Endothelial cell of umbilical vein (primary cell): ENCODE measurements at regions not wholly inside any gene's neighbourhood (a gene's known extent, or its start where the extent isn't known, plus 50 kb on each side); places are given as distances from the start of the nearest gene placed in this dataset.

Source experiments
- BruUV-seq: library from RNA; stranded (reverse); fragments of 400-500 nt; replicated peaks from 2 replicates; lab custom pipeline; 2021; lab: Mats Ljungman, UMichigan
- CTCF ChIA-PET: fragments of 300-600, 350-600 bp; sonication (Branson Sonifier 250); formaldehyde crosslinking; loops from one replicate; lab custom pipeline; 2021; ENCODE audit warnings: antibody characterized with exemption, inconsistent platforms; lab: Charles Lee
- POLR2A ChIA-PET: fragments of 300-600, 350-600 bp; sonication (Branson Sonifier 250); formaldehyde crosslinking; loops from one replicate; lab custom pipeline; 2021; ENCODE audit warnings: antibody characterized with exemption, inconsistent platforms; lab: Charles Lee
- DNase-seq: peaks from one replicate; pipeline ENCODE4 v3.0.0-alpha.2; 2011; ENCODE audit warnings: low read depth, low spot score
- FAIRE-seq: peaks from 2 replicates; lab custom pipeline; 2011; peaks lifted over from hg19 to GRCh38; lab: Jason Lieb, UNC
- H2AFZ ChIP-seq: 2 replicates; pipeline ENCODE4 v1.6.0; 2012; ENCODE audit warnings: low read depth, low read length, control low read depth, inconsistent platforms
- H3K27ac ChIP-seq: 2 replicates; pipeline ENCODE4 v1.5.1; 2011; ENCODE audit warnings: low read depth, mild to moderate bottlenecking, control low read depth, low read length, moderate library complexity; ENCODE audit not compliant: insufficient read depth
- H3K27me3 ChIP-seq, 2 experiments: 2 replicates each; pipeline versions ENCODE4 v1.6.0 to v1.6.1; 2011; ENCODE audit warnings: low read length in 2 of 2, mixed read lengths in 1 of 2; ENCODE audit not compliant: control insufficient read depth in 2 of 2, insufficient read depth in 2 of 2
- H3K36me3 ChIP-seq, 2 experiments: 2 replicates in 1 of 2; 3 replicates in 1 of 2; pipeline ENCODE4 v1.5.1; 2011; ENCODE audit warnings: low read length in 2 of 2, mild to moderate bottlenecking in 1 of 2, moderate library complexity in 1 of 2; ENCODE audit not compliant: control insufficient read depth in 2 of 2, insufficient read depth in 2 of 2; ENCODE audit errors: extremely low read depth in 1 of 2
- H3K4me1 ChIP-seq: 3 replicates; pipeline ENCODE4 v1.5.1; 2011; ENCODE audit warnings: mild to moderate bottlenecking, low read length; ENCODE audit not compliant: control insufficient read depth, insufficient read depth; ENCODE audit errors: extremely low read depth
- H3K4me2 ChIP-seq: 2 replicates; pipeline ENCODE4 v1.6.1; 2011; ENCODE audit warnings: low read length, control low read depth, mixed read lengths; ENCODE audit not compliant: insufficient read depth
- H3K4me3 ChIP-seq, 3 experiments: fragments of 200-600 bp in 1 of 3; sonication (generic), shearing (Covaris generic) in 1 of 3; replicated peaks in 1 of 3; 2 replicates each; pipeline ENCODE4 v1.5.1; 2011 to 2016; ENCODE audit warnings: control low read depth in 3 of 3, low read length in 3 of 3, mild to moderate bottlenecking in 2 of 3, inconsistent platforms in 1 of 3, low read depth in 1 of 3, moderate library complexity in 1 of 3; ENCODE audit not compliant: insufficient read depth in 1 of 3
- H3K79me2 ChIP-seq: 2 replicates; pipeline ENCODE4 v1.6.0; 2012; ENCODE audit warnings: low read length, inconsistent platforms; ENCODE audit not compliant: control insufficient read depth, insufficient read depth
- H3K9ac ChIP-seq: replicated peaks from 2 replicates; pipeline ENCODE3; 2011; ENCODE audit warnings: low read length, control low read depth; ENCODE audit not compliant: insufficient read depth; ENCODE audit errors: extremely low read depth
- H3K9me1 ChIP-seq: replicated peaks from 3 replicates; pipeline ENCODE4 v1.6.0; 2011; ENCODE audit warnings: mild to moderate bottlenecking, low read length; ENCODE audit not compliant: control insufficient read depth, insufficient read depth; ENCODE audit errors: extremely low read depth
- H3K9me3 ChIP-seq: replicated peaks from 2 replicates; pipeline ENCODE4 v1.5.1; 2012; ENCODE audit warnings: low read length, inconsistent platforms; ENCODE audit not compliant: control insufficient read depth, insufficient read depth
- H4K20me1 ChIP-seq: replicated peaks from 2 replicates; pipeline ENCODE3; 2011; ENCODE audit warnings: mild to moderate bottlenecking, low read length; ENCODE audit not compliant: control insufficient read depth, insufficient read depth; ENCODE audit errors: extremely low read depth
- EZH2 ChIP-seq: IDR thresholded peaks from 2 replicates; pipeline ENCODE4 v1.6.1; 2012; ENCODE audit warnings: borderline replicate concordance, low read depth, mild to moderate bottlenecking, moderate library complexity, low read length, inconsistent platforms; ENCODE audit not compliant: severe bottlenecking
- FOS ChIP-seq: IDR thresholded peaks from 2 replicates; pipeline ENCODE4 v1.6.1; 2011; ENCODE audit warnings: mild to moderate bottlenecking, low read length, moderate library complexity, borderline replicate concordance; ENCODE audit not compliant: insufficient read depth
- GATA2 ChIP-seq: IDR thresholded peaks from 2 replicates; pipeline ENCODE4 v1.7.0; 2011; ENCODE audit warnings: low read depth, mild to moderate bottlenecking, moderate library complexity, mixed read lengths, low read length; ENCODE audit not compliant: insufficient read length, insufficient read depth
- JUN ChIP-seq: IDR thresholded peaks from 2 replicates; pipeline ENCODE4 v1.6.1; 2011; ENCODE audit warnings: borderline replicate concordance, low read depth; ENCODE audit not compliant: insufficient read length, insufficient read depth
- MAX ChIP-seq: IDR thresholded peaks from 2 replicates; pipeline ENCODE4 v1.6.1; 2011; ENCODE audit not compliant: insufficient read depth, insufficient read length
- POLR2A ChIP-seq: IDR thresholded peaks from 2 replicates; pipeline ENCODE4 v1.6.1; 2012; ENCODE audit warnings: low read depth, mild to moderate bottlenecking, control low read depth, low read length
- dilution Hi-C: fragments of 300-500 bp; cut with MboI; formaldehyde crosslinking; loops from one replicate; pipeline ENCODE4 v1.15.0; 2019; ENCODE audit warnings: low sequenced_read_pairs; ENCODE audit not compliant: extremely low pct_ligation_motif_present
- intact Hi-C: fragments of 100-400 bp; cut with micrococcal nuclease; formaldehyde crosslinking; loops from one replicate; pipeline ENCODE4 v1.10.0; 2022
- TF ChIP-seq, protein P1 (sequence below), 2 donors: IDR thresholded peaks; 1 replicate in 1 of 2; 2 replicates in 1 of 2; pipeline ENCODE4 v1.5.1; 2011; ENCODE audit warnings: low read length in 2 of 2, mild to moderate bottlenecking in 2 of 2, moderate library complexity in 2 of 2, control low read depth in 1 of 2, inconsistent platforms in 1 of 2, low read depth in 1 of 2; ENCODE audit not compliant: insufficient read depth in 1 of 2; ENCODE audit errors: extremely low read depth in 1 of 2

- H2AFZ ChIP-seq, result no peak overlapping the region
- TF ChIP-seq MAX (no peak), FOS (no peak), EZH2 (no peak), GATA2 (no peak), JUN (no peak)
- no peak overlapping the region for H3K4me2 ChIP-seq
- no peak overlapping the region for H3K9ac ChIP-seq
- intact Hi-C loops, result no loop called here
- H4K20me1 ChIP-seq, result no peaks in the 10 kb centered on the region
- no peaks in the 10 kb centered on the region for H3K4me1 ChIP-seq
- no peaks in the 10 kb centered on the region for H3K9me1 ChIP-seq
- no peaks in the 10 kb centered on the region for H3K27me3 ChIP-seq
- CTCF ChIA-PET, result no interaction called here
- H3K79me2 ChIP-seq, result no peaks in the 10 kb centered on the region
- FAIRE-seq (no peak), DNase-seq (no peak)
- BruUV-seq, result no TSS peak
- dilution Hi-C loops, result no loop called here
- POLR2A ChIA-PET, result no interaction called here
- H3K36me3 ChIP-seq, result no peaks in the 10 kb centered on the region
- H3K27ac ChIP-seq, result no peak overlapping the region
- H3K9me3 ChIP-seq, result no peaks in the 10 kb centered on the region
- H3K4me3 ChIP-seq, result no peak overlapping the region
Measured at GRCh38 chr4:162285753-162286152, 122.0 kb upstream of the FSTL5 start.

- H4K20me1 ChIP-seq, result no peaks in the 10 kb centered on the region
- H3K36me3 ChIP-seq, result no peaks in the 10 kb centered on the region
- H3K4me3 ChIP-seq, result no peak overlapping the region
- H3K4me1 ChIP-seq, result no peaks in the 10 kb centered on the region
- no peaks in the 10 kb centered on the region for H3K9me3 ChIP-seq
- DNase-seq (no peak), FAIRE-seq (no peak)
- intact Hi-C loops (no loop called here), dilution Hi-C loops (no loop called here)
- no peaks in the 10 kb centered on the region for H3K9me1 ChIP-seq
- BruUV-seq, result no TSS peak
- no peaks in the 10 kb centered on the region for H3K79me2 ChIP-seq
- ChIA-PET POLR2A (no interaction called here), CTCF (no interaction called here)
- H2AFZ ChIP-seq, result no peak overlapping the region
- H3K27ac ChIP-seq, result no peak overlapping the region
- no peak for TF ChIP-seq POLR2A
- TF ChIP-seq, protein P1, sequence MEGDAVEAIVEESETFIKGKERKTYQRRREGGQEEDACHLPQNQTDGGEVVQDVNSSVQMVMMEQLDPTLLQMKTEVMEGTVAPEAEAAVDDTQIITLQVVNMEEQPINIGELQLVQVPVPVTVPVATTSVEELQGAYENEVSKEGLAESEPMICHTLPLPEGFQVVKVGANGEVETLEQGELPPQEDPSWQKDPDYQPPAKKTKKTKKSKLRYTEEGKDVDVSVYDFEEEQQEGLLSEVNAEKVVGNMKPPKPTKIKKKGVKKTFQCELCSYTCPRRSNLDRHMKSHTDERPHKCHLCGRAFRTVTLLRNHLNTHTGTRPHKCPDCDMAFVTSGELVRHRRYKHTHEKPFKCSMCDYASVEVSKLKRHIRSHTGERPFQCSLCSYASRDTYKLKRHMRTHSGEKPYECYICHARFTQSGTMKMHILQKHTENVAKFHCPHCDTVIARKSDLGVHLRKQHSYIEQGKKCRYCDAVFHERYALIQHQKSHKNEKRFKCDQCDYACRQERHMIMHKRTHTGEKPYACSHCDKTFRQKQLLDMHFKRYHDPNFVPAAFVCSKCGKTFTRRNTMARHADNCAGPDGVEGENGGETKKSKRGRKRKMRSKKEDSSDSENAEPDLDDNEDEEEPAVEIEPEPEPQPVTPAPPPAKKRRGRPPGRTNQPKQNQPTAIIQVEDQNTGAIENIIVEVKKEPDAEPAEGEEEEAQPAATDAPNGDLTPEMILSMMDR (IDR thresholded peaks at IDR 0.05; ENCODE audit: extremely low read depth in 1 of 2, insufficient read depth in 1 of 2, low read depth in 1 of 2, low read length in 2 of 2), result no peak
- H3K27me3 ChIP-seq, result no peaks in the 10 kb centered on the region
- H3K9ac ChIP-seq, result no peak overlapping the region
- H3K4me2 ChIP-seq, result no peak overlapping the region
Measured at GRCh38 chr4:162282684-162283083, 118.9 kb upstream of the FSTL5 start.
